Adrenal gland (tissue), 5 donors: ENCODE measurements at regions not wholly inside any gene's neighbourhood (a gene's known extent, or its start where the extent isn't known, plus 50 kb on each side); places are given as distances from the start of the nearest gene placed in this dataset.

ENCODE experiments used
- POLR2A ChIP-seq, 2 donors: fragments of 450-650 bp; IDR thresholded peaks; one replicate each; pipeline ENCODE4 v1.6.1; 2017; ENCODE audit warnings: antibody characterized with exemption in 2 of 2, mild to moderate bottlenecking in 2 of 2, moderate library complexity in 1 of 2
- TF ChIP-seq, protein P1 (sequence below), 6 experiments: fragments of 450-650 bp in 4 of 6; fragments of 200-600 bp in 2 of 6; sonication (generic) in 1 of 6; IDR thresholded peaks; 1 replicate in 5 of 6; 2 replicates in 1 of 6; pipeline versions ENCODE4 v1.5.1 to v1.8.0; 2016 to 2021; ENCODE audit warnings: antibody characterized with exemption in 6 of 6, mild to moderate bottlenecking in 2 of 6, moderate library complexity in 1 of 6
- donor health status: DM: no; HTN: no; CAD: no.

DNA sequence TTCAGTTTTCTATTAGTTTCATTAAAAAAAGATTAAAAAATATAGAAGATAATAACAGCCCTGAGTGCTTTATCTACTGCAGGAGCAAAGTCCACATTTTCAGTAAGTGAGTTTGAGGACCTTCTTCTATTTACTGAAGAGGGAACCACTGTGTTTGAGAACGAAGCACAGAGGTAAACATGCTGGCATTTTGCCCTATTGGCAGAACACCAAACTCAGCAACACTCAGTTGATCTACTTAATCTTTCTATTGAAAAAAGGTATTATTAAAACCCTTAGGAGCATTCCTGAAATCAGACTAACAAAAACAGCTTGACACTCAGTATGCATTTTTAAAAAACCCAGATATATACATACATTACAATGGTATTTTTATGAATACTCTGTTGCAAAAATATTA lies 1496.7 kb downstream of the TECRL start:
- no peak for TF ChIP-seq POLR2A (IDR thresholded peaks at IDR 0.05)
- TF ChIP-seq, protein P1, sequence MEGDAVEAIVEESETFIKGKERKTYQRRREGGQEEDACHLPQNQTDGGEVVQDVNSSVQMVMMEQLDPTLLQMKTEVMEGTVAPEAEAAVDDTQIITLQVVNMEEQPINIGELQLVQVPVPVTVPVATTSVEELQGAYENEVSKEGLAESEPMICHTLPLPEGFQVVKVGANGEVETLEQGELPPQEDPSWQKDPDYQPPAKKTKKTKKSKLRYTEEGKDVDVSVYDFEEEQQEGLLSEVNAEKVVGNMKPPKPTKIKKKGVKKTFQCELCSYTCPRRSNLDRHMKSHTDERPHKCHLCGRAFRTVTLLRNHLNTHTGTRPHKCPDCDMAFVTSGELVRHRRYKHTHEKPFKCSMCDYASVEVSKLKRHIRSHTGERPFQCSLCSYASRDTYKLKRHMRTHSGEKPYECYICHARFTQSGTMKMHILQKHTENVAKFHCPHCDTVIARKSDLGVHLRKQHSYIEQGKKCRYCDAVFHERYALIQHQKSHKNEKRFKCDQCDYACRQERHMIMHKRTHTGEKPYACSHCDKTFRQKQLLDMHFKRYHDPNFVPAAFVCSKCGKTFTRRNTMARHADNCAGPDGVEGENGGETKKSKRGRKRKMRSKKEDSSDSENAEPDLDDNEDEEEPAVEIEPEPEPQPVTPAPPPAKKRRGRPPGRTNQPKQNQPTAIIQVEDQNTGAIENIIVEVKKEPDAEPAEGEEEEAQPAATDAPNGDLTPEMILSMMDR (IDR thresholded peaks at IDR 0.05): no peak
